Hepatocyte (in vitro differentiated cells): ENCODE measurements at regions not wholly inside any gene's neighbourhood (a gene's known extent, or its start where the extent isn't known, plus 50 kb on each side); places are given as distances from the start of the nearest gene placed in this dataset.

Source experiments
- DNase-seq: peaks from one replicate; pipeline ENCODE4 v3.0.0-alpha.2; 2016; ENCODE audit warnings: low spot score
- H2AFZ ChIP-seq: fragments of 200-600 bp; sonication (generic); 2 replicates; pipeline ENCODE4 v1.6.0; 2016; ENCODE audit warnings: antibody characterized with exemption, mild to moderate bottlenecking
- H3K27ac ChIP-seq: fragments of 200-600 bp; sonication (generic); 2 replicates; pipeline ENCODE4 v1.5.1; 2016; ENCODE audit warnings: mild to moderate bottlenecking
- H3K27me3 ChIP-seq: fragments of 200-600 bp; sonication (generic); 2 replicates; pipeline ENCODE4 v1.6.1; 2016
- H3K36me3 ChIP-seq: fragments of 200-600 bp; sonication (generic); replicated peaks from 2 replicates; pipeline ENCODE4 v1.5.1; 2016; ENCODE audit warnings: low read depth; ENCODE audit not compliant: insufficient read depth
- H3K4me1 ChIP-seq: fragments of 200-600 bp; sonication (generic); 2 replicates; pipeline ENCODE4 v1.5.1; 2016; ENCODE audit warnings: mild to moderate bottlenecking, moderate library complexity; ENCODE audit not compliant: insufficient read depth
- H3K4me2 ChIP-seq: fragments of 200-600 bp; sonication (generic); 2 replicates; pipeline ENCODE4 v1.6.0; 2016
- H3K4me3 ChIP-seq: fragments of 200-600 bp; sonication (generic); 2 replicates; pipeline ENCODE4 v1.5.1; 2016; ENCODE audit warnings: mild to moderate bottlenecking
- H3K79me2 ChIP-seq: fragments of 200-600 bp; sonication (generic); 2 replicates; pipeline ENCODE4 v1.6.0; 2017; ENCODE audit warnings: mild to moderate bottlenecking
- H3K9me2 ChIP-seq: fragments of 200-600 bp; sonication (generic); replicated peaks from 2 replicates; pipeline ENCODE4 v1.6.0; 2017; ENCODE audit warnings: mild to moderate bottlenecking; ENCODE audit not compliant: insufficient read depth
- H3K9me3 ChIP-seq: fragments of 200-600 bp; sonication (generic); 2 replicates; pipeline ENCODE4 v1.5.1; 2016; ENCODE audit warnings: low read depth, mild to moderate bottlenecking
- H4K20me1 ChIP-seq: fragments of 200-600 bp; sonication (generic); 2 replicates; pipeline ENCODE4 v1.6.0; 2016; ENCODE audit warnings: mild to moderate bottlenecking; ENCODE audit not compliant: insufficient read depth, poor library complexity, severe bottlenecking
- CTCF ChIP-seq: fragments of 200-600 bp; sonication (generic); IDR thresholded peaks from 2 replicates; pipeline ENCODE4 v1.5.1; 2016; ENCODE audit warnings: antibody characterized with exemption, mild to moderate bottlenecking; ENCODE audit not compliant: poor library complexity
- EZH2 ChIP-seq: fragments of 200-600 bp; sonication (generic); IDR thresholded peaks from 2 replicates; pipeline ENCODE4 v1.6.1; 2016; ENCODE audit warnings: antibody characterized with exemption, mild to moderate bottlenecking, borderline replicate concordance
- EZH2phosphoT487 ChIP-seq: fragments of 200-600 bp; sonication (generic); IDR thresholded peaks from one replicate; pipeline ENCODE4 v1.6.1; 2018; ENCODE audit warnings: antibody characterized with exemption, mild to moderate bottlenecking, low read depth, moderate library complexity; ENCODE audit not compliant: unreplicated experiment, severe bottlenecking
- WGBS: methylation state at CpG from one replicate; pipeline ENCODE4 v1.1.6; 2016; ENCODE audit warnings: low lambda C conversion rate; ENCODE audit errors: missing lambda C conversion rate; 5-methylcytosine and 5-hydroxymethylcytosine counted together

GRCh38 chr15:73809728-73810501 lies 56.8 kb upstream of the INSYN1 start:
- Histone ChIP-seq H3K36me3 (no peaks in the 10 kb centered on the region), H3K4me2 (no peak overlapping the region), H3K9me3 (no peaks in the 10 kb centered on the region), H3K27ac (no peak overlapping the region), H3K9me2 (no peaks in the 10 kb centered on the region), H3K79me2 (no peaks in the 10 kb centered on the region), H4K20me1 (no peaks in the 10 kb centered on the region), H2AFZ (no peak overlapping the region), H3K4me1 (no peaks in the 10 kb centered on the region), H3K4me3 (no peak overlapping the region), H3K27me3 (no peaks in the 10 kb centered on the region)
- WGBS: 73% methylated on average over 10 of the region's 10 CpGs
- TF ChIP-seq EZH2 (no peak), EZH2phosphoT487 (no peak), CTCF (no peak)
- DNase-seq: no peak

- Histone ChIP-seq H3K27me3 (no peaks in the 10 kb centered on the region), H3K36me3 (no peaks in the 10 kb centered on the region), H3K4me3 (no peak overlapping the region), H3K27ac (no peak overlapping the region), H3K9me2 (no peaks in the 10 kb centered on the region), H2AFZ (no peak overlapping the region), H3K79me2 (no peaks in the 10 kb centered on the region), H4K20me1 (no peaks in the 10 kb centered on the region), H3K9me3 (no peaks in the 10 kb centered on the region), H3K4me1 (no peaks in the 10 kb centered on the region), H3K4me2 (no peak overlapping the region)
- DNase-seq: no peak
- no peak for TF ChIP-seq CTCF
- TF ChIP-seq EZH2phosphoT487: no peak
- TF ChIP-seq EZH2: no peak
- WGBS: 91% methylated on average over 7 of the region's 7 CpGs
Measured at GRCh38 chr15:73812806-73813465, 59.8 kb upstream of the INSYN1 start.

GRCh38 chr15:73813589-73813988 lies 59.8 kb upstream of the TBC1D21 start:
- Histone ChIP-seq H3K4me3 (no peak overlapping the region), H3K36me3 (no peaks in the 10 kb centered on the region)
- 91% methylated on average over 3 of the region's 3 CpGs for WGBS

More at GRCh38 chr15:73813589-73813988, 59.8 kb upstream of the TBC1D21 start:
- Histone ChIP-seq H3K27me3 (no peaks in the 10 kb centered on the region), H3K79me2 (no peaks in the 10 kb centered on the region), H3K9me2 (no peaks in the 10 kb centered on the region), H3K4me2 (no peak overlapping the region), H3K27ac (no peak overlapping the region), H4K20me1 (no peaks in the 10 kb centered on the region), H3K9me3 (no peaks in the 10 kb centered on the region), H3K4me1 (no peaks in the 10 kb centered on the region), H2AFZ (no peak overlapping the region)
- no peak for DNase-seq
- TF ChIP-seq EZH2phosphoT487 (no peak), EZH2 (no peak), CTCF (no peak)
